ENCODE measurements at regions not wholly inside any gene's neighbourhood (a gene's known extent, or its start where the extent isn't known, plus 50 kb on each side); places are given as distances from the start of the nearest gene placed in this dataset.

GRCh38 chr2:118687192-118687591 lies 160.3 kb downstream of the EN1 start:
- TF ChIP-seq CTCF (IDR thresholded peaks at IDR 0.05; ENCODE audit: insufficient read depth, low read length, poor library complexity, severe bottlenecking), result no peak
- no peak for TF ChIP-seq EZH2phosphoT487 (conservative IDR thresholded peaks at IDR 0.05; ENCODE audit: low read length)

All from SU-DHL-6 (cell line).